NCI-H2196 treated with DMSO at 0.1 percent for 48 hours (cell line): ENCODE measurements at regions not wholly inside any gene's neighbourhood (a gene's known extent, or its start where the extent isn't known, plus 50 kb on each side); places are given as distances from the start of the nearest gene placed in this dataset.
"Not testable (repeated sequence)": the region's sequence is repeated elsewhere in the genome, so short reads cannot be mapped to it uniquely, and the experiment has no call there.

Source experiments
- DNase-seq: peaks from one replicate; lab custom pipeline; 2025; ENCODE audit not compliant: unreplicated experiment; lab: John Stamatoyannopoulos, UW

GRCh38 chr5:164185000-164185399, 679.6 kb downstream of the MAT2B start:
- no peak for DNase-seq

- DNase-seq: no peak
Observed at GRCh38 chr5:164186550-164186949, 681.1 kb downstream of the MAT2B start.

- no peak for DNase-seq
Observed at GRCh38 chr5:164187785-164188184, 682.4 kb downstream of the MAT2B start.

- DNase-seq: no peak
Observed at GRCh38 chr5:164188733-164189148, 683.3 kb downstream of the MAT2B start.

- no peak for DNase-seq
Observed at GRCh38 chr5:164191240-164191639, 685.8 kb downstream of the MAT2B start.

GRCh38 chr5:164202338-164202737, 696.9 kb downstream of the MAT2B start:
- DNase-seq: no peak

- no peak for DNase-seq
Observed at GRCh38 chr5:164203581-164204225, 698.3 kb downstream of the MAT2B start.

GRCh38 chr5:164204338-164204946, 699.0 kb downstream of the MAT2B start:
- DNase-seq: no peak

- no peak for DNase-seq
Observed at GRCh38 chr5:164206196-164206595, 700.8 kb downstream of the MAT2B start.

GRCh38 chr5:164207646-164208045, 702.2 kb downstream of the MAT2B start:
- no peak for DNase-seq

- no peak for DNase-seq
Observed at GRCh38 chr5:164210491-164210890, 705.1 kb downstream of the MAT2B start.

GRCh38 chr5:164214698-164215097, 709.3 kb downstream of the MAT2B start:
- DNase-seq: no peak

- DNase-seq: no peak
Observed at GRCh38 chr5:164217464-164217863, 712.0 kb downstream of the MAT2B start.

GRCh38 chr5:164220522-164220921, 715.1 kb downstream of the MAT2B start:
- DNase-seq: no peak

GRCh38 chr5:164224236-164224635, 718.8 kb downstream of the MAT2B start:
- DNase-seq: no peak

- DNase-seq: no peak
Observed at GRCh38 chr5:164224772-164225171, 719.4 kb downstream of the MAT2B start.

GRCh38 chr5:164230341-164230740, 724.9 kb downstream of the MAT2B start:
- DNase-seq: no peak

- DNase-seq: no peak
Observed at GRCh38 chr5:164233791-164234190, 728.4 kb downstream of the MAT2B start.

- no peak for DNase-seq
Observed at GRCh38 chr5:164234321-164234720, 728.9 kb downstream of the MAT2B start.

GRCh38 chr5:164235300-164235891, 730.0 kb downstream of the MAT2B start:
- DNase-seq: no peak

- no peak for DNase-seq
Observed at GRCh38 chr5:164237486-164237885, 732.1 kb downstream of the MAT2B start.

- DNase-seq: not testable (repeated sequence)
Observed at GRCh38 chr5:164251781-164252180, 746.4 kb downstream of the MAT2B start.

- no peak for DNase-seq
Observed at GRCh38 chr5:164253764-164254163, 748.3 kb downstream of the MAT2B start.
